ENCODE measurements at regions not wholly inside any gene's neighbourhood (a gene's known extent, or its start where the extent isn't known, plus 50 kb on each side); places are given as distances from the start of the nearest gene placed in this dataset.

DNA sequence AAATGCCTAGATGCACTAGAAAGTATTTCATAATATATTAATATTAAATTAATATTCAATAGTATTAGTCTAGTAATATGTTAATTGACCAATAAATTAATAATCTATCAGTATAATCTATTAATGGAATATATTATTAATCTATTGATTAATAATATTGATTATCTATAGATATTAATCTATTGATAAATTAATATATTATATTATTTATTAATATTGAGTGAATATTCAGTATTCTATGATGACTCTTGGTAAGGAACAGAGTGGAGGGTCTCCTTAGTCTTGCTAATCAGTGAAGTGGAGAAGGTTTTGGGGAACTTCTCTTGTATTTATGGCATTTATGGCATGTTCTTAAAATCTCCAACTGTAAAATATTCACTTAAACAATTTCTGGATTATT, 679.3 kb upstream of the FLRT2 start:
- Histone ChIP-seq H3K36me3 (no peaks in the 10 kb centered on the region), H3K4me3 (no peak overlapping the region), H3K9me3 (no peaks in the 10 kb centered on the region), H3K4me1 (ENCODE audit: insufficient read depth) (no peaks in the 10 kb centered on the region), H3K27me3 (no peaks in the 10 kb centered on the region), H3K27ac (no peak overlapping the region)
- intact Hi-C loops (cut with DNase I), result no loop called here
- DNase-seq, result no peak
- TF ChIP-seq, protein P1, sequence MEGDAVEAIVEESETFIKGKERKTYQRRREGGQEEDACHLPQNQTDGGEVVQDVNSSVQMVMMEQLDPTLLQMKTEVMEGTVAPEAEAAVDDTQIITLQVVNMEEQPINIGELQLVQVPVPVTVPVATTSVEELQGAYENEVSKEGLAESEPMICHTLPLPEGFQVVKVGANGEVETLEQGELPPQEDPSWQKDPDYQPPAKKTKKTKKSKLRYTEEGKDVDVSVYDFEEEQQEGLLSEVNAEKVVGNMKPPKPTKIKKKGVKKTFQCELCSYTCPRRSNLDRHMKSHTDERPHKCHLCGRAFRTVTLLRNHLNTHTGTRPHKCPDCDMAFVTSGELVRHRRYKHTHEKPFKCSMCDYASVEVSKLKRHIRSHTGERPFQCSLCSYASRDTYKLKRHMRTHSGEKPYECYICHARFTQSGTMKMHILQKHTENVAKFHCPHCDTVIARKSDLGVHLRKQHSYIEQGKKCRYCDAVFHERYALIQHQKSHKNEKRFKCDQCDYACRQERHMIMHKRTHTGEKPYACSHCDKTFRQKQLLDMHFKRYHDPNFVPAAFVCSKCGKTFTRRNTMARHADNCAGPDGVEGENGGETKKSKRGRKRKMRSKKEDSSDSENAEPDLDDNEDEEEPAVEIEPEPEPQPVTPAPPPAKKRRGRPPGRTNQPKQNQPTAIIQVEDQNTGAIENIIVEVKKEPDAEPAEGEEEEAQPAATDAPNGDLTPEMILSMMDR (IDR thresholded peaks at IDR 0.05), result no peak
- TF ChIP-seq EP300 (IDR thresholded peaks at IDR 0.05) (no peak), POLR2A (IDR thresholded peaks at IDR 0.05) (no peak)

DNA sequence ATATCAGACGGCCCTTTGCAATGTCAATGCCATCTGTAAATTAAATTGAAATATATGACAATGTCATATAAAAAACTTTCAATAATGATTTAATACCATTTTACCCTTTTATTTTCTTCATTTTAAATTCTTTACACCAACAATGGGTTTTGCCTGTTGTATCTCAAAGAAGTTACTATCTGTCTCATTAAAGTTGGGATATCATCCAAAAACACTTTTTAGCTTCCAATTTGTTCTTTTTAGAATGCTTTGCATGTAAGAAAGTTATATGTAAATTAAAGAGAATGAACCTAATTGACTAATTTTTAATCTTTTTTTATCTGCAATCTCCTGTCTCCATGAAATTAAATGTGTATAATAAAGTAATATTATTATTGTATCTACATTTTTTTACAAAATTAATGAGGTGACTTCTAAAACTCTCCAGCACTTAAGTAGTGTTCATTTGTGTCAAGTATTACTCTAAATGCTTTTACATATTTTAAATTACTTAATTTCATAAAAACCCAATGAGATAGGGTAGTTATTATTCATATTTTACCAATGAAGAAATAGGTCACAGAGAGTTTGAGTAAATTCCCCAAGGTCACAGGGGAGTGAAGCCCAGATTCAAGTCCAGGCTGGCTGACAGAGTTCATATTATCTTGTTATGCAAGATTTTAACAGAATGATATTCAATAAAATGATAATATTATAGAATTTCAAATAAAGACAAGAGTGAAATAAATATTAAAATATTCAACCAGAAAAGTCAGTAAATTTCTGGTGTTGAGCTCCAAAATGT, 673.0 kb upstream of the FLRT2 start:
- no peak overlapping the region for H3K27ac ChIP-seq
- 41 to 42% (median 42%) methylated on average over 1 of the region's 1 CpG for WGBS, 3 donors
- no peak for DNase-seq
- H3K36me3 ChIP-seq, result no peaks in the 10 kb centered on the region
- no peaks in the 10 kb centered on the region for H3K4me1 ChIP-seq (ENCODE audit: insufficient read depth)
- H3K4me3 ChIP-seq, result no peak overlapping the region
- TF ChIP-seq, protein P1 (IDR thresholded peaks at IDR 0.05), result no peak
- no peak for TF ChIP-seq EP300 (IDR thresholded peaks at IDR 0.05)
- TF ChIP-seq POLR2A (IDR thresholded peaks at IDR 0.05), result no peak
- no peaks in the 10 kb centered on the region for H3K27me3 ChIP-seq
- H3K9me3 ChIP-seq, result no peaks in the 10 kb centered on the region
- intact Hi-C loops (cut with DNase I), result no loop called here

DNA sequence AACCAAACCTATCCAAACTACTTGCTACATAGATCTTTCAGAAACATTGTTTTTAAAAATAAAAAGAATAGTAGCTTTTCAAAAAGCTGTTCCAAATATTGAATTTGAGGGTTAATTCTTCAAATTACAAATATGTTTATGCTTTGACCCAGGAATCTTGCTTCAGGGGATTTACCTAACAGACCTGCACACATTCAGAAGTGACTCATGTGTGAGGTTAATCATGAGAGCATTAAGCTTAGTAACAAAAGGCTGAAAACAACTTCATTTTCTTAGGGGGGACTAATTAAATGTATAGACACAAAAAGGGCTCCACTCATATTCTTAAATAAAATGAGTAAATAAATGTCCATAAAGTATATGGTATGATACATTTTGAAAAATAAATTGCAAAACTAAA, 672.4 kb upstream of the FLRT2 start:
- intact Hi-C loops (cut with DNase I), result no loop called here
- DNase-seq, result no peak
- Histone ChIP-seq H3K4me3 (no peak overlapping the region), H3K36me3 (no peaks in the 10 kb centered on the region), H3K9me3 (no peaks in the 10 kb centered on the region), H3K4me1 (ENCODE audit: insufficient read depth) (no peaks in the 10 kb centered on the region), H3K27me3 (no peaks in the 10 kb centered on the region), H3K27ac (no peak overlapping the region)
- no peak for TF ChIP-seq EP300 (IDR thresholded peaks at IDR 0.05)
- TF ChIP-seq, protein P1 (IDR thresholded peaks at IDR 0.05), result no peak
- TF ChIP-seq POLR2A (IDR thresholded peaks at IDR 0.05), result no peak

DNA sequence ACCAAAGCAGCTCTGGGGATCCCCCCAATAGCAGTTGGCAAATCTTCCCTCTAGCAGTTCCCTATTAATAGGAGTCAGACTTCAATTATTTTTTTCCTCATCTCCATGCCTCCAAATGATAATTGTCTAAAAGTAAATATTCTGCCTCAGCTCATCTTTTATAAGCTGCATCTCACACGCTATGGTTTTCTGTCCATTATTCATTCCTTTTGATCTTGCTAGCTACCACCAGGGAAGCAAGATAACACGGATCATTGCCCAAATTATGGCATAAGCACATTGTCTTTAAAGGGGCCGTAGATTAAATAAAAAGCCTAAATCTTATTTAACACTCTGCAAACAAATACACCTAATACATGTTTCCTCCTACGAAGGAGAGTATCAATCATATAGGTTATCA, 670.8 kb upstream of the FLRT2 start:
- Histone ChIP-seq H3K9me3 (no peaks in the 10 kb centered on the region), H3K4me1 (ENCODE audit: insufficient read depth) (no peaks in the 10 kb centered on the region), H3K4me3 (no peak overlapping the region), H3K36me3 (no peaks in the 10 kb centered on the region), H3K27ac (no peak overlapping the region), H3K27me3 (no peaks in the 10 kb centered on the region)
- no peak for TF ChIP-seq POLR2A (IDR thresholded peaks at IDR 0.05)
- TF ChIP-seq, protein P1 (IDR thresholded peaks at IDR 0.05), result no peak
- TF ChIP-seq EP300 (IDR thresholded peaks at IDR 0.05), result no peak
- WGBS, 3 donors, result 80 to 87% (median 84%) methylated on average over 4 of the region's 4 CpGs
- no peak for DNase-seq
- intact Hi-C loops (cut with DNase I), result no loop called here

Measured in ovary (tissue), 7 donors.